ENCODE measurements at regions not wholly inside any gene's neighbourhood (a gene's known extent, or its start where the extent isn't known, plus 50 kb on each side); places are given as distances from the start of the nearest gene placed in this dataset.

GRCh38 chr5:38163636-38164237 is 94.6 kb upstream of the EGFLAM start:
- no peak for TF ChIP-seq EZH2 (IDR thresholded peaks at IDR 0.05; ENCODE audit: insufficient read depth, poor library complexity, severe bottlenecking)
- TF ChIP-seq EZH2phosphoT487 (IDR thresholded peaks at IDR 0.05; ENCODE audit: insufficient read depth, low read depth) = no peak
- H3K4me1 ChIP-seq (ENCODE audit: insufficient read depth) = no peaks in the 10 kb centered on the region
- H2AFZ ChIP-seq = no peak overlapping the region
- H3K36me3 ChIP-seq (ENCODE audit: low read depth) = no peaks in the 10 kb centered on the region
- H3K9me2 ChIP-seq (ENCODE audit: insufficient read depth) = no peaks in the 10 kb centered on the region
- no peaks in the 10 kb centered on the region for H3K9me3 ChIP-seq (ENCODE audit: low read depth)
- no peak for DNase-seq
- H3K79me2 ChIP-seq (ENCODE audit: insufficient read depth) = no peaks in the 10 kb centered on the region
- H3K4me2 ChIP-seq (ENCODE audit: unreplicated experiment) = no peak overlapping the region
- H3K9ac ChIP-seq = no peak overlapping the region
- no peaks in the 10 kb centered on the region for H3F3A ChIP-seq (ENCODE audit: insufficient read depth)
- H3K4me3 ChIP-seq = no peak overlapping the region
- H3K27me3 ChIP-seq (replicated peaks; ENCODE audit: insufficient read depth) = peaks cover 12% of the 10 kb centered on the region; the same call in 1 of the 2 replicates
- 38 to 49% methylated on average over 4 of the region's 4 CpGs for WGBS, 2 experiments (ENCODE audit: low coverage in 1 of 2, low lambda C conversion rate in 2 of 2, missing lambda C conversion rate in 2 of 2)
- H4K20me1 ChIP-seq (ENCODE audit: insufficient read depth) = no peaks in the 10 kb centered on the region
- H3K27ac ChIP-seq = no peak overlapping the region
- in situ Hi-C loops (cut with MboI) = no loop called here

GRCh38 chr5:38162625-38163024 is 95.7 kb upstream of the EGFLAM start:
- in situ Hi-C loops (cut with MboI) = no loop called here
- Histone ChIP-seq H3K36me3 (ENCODE audit: low read depth) (no peaks in the 10 kb centered on the region), H3K4me3 (no peak overlapping the region), H3K27me3 (replicated peaks; ENCODE audit: insufficient read depth) (peaks cover 17% of the 10 kb centered on the region), H2AFZ (no peak overlapping the region), H3K9me2 (ENCODE audit: insufficient read depth) (no peaks in the 10 kb centered on the region), H3K9me3 (ENCODE audit: low read depth) (no peaks in the 10 kb centered on the region), H3F3A (ENCODE audit: insufficient read depth) (no peaks in the 10 kb centered on the region), H3K4me2 (ENCODE audit: unreplicated experiment) (no peak overlapping the region), H3K9ac (no peak overlapping the region), H3K27ac (no peak overlapping the region), H3K79me2 (ENCODE audit: insufficient read depth) (no peaks in the 10 kb centered on the region), H4K20me1 (ENCODE audit: insufficient read depth) (no peaks in the 10 kb centered on the region), H3K4me1 (ENCODE audit: insufficient read depth) (no peaks in the 10 kb centered on the region)
- TF ChIP-seq EZH2phosphoT487 (IDR thresholded peaks at IDR 0.05; ENCODE audit: insufficient read depth, low read depth) = no peak
- no peak for TF ChIP-seq EZH2 (IDR thresholded peaks at IDR 0.05; ENCODE audit: insufficient read depth, poor library complexity, severe bottlenecking)
- peak; percentile 47 for DNase-seq
- 29 to 40% methylated on average over 4 of the region's 4 CpGs for WGBS, 2 experiments (ENCODE audit: low coverage in 1 of 2, low lambda C conversion rate in 2 of 2, missing lambda C conversion rate in 2 of 2)

GRCh38 chr5:38157024-38157423 is 101.3 kb upstream of the EGFLAM start:
- H3K9ac ChIP-seq = no peak overlapping the region
- H3K9me2 ChIP-seq (ENCODE audit: insufficient read depth) = no peaks in the 10 kb centered on the region
- no peak for TF ChIP-seq EZH2phosphoT487 (IDR thresholded peaks at IDR 0.05; ENCODE audit: insufficient read depth, low read depth)
- no peak for TF ChIP-seq EZH2 (IDR thresholded peaks at IDR 0.05; ENCODE audit: insufficient read depth, poor library complexity, severe bottlenecking)
- no peaks in the 10 kb centered on the region for H3K36me3 ChIP-seq (ENCODE audit: low read depth)
- peak; percentile 3 for DNase-seq
- no peaks in the 10 kb centered on the region for H4K20me1 ChIP-seq (ENCODE audit: insufficient read depth)
- in situ Hi-C loops (cut with MboI) = no loop called here
- no peaks in the 10 kb centered on the region for H3K79me2 ChIP-seq (ENCODE audit: insufficient read depth)
- no peak overlapping the region for H3K4me3 ChIP-seq
- no peak overlapping the region for H2AFZ ChIP-seq
- no peak overlapping the region for H3K4me2 ChIP-seq (ENCODE audit: unreplicated experiment)
- no peaks in the 10 kb centered on the region for H3K9me3 ChIP-seq (ENCODE audit: low read depth)
- no peak overlapping the region for H3K27ac ChIP-seq
- WGBS, 2 experiments (ENCODE audit: low coverage in 1 of 2, low lambda C conversion rate in 2 of 2, missing lambda C conversion rate in 2 of 2) = 19 to 36% methylated on average over 2 of the region's 2 CpGs
- peaks cover 31% of the 10 kb centered on the region for H3K27me3 ChIP-seq (replicated peaks; ENCODE audit: insufficient read depth)
- H3F3A ChIP-seq (ENCODE audit: insufficient read depth) = no peaks in the 10 kb centered on the region
- no peaks in the 10 kb centered on the region for H3K4me1 ChIP-seq (ENCODE audit: insufficient read depth)

GRCh38 chr5:38154615-38155204 is 103.6 kb upstream of the EGFLAM start:
- Histone ChIP-seq H3K9ac (no peak overlapping the region), H2AFZ (no peak overlapping the region), H3K79me2 (ENCODE audit: insufficient read depth) (no peaks in the 10 kb centered on the region), H3K27me3 (replicated peaks; ENCODE audit: insufficient read depth) (peaks cover 22% of the 10 kb centered on the region), H3K9me3 (ENCODE audit: low read depth) (no peaks in the 10 kb centered on the region), H3K36me3 (ENCODE audit: low read depth) (no peaks in the 10 kb centered on the region), H3K9me2 (ENCODE audit: insufficient read depth) (no peaks in the 10 kb centered on the region), H3K4me3 (no peak overlapping the region), H3K4me2 (ENCODE audit: unreplicated experiment) (no peak overlapping the region), H4K20me1 (ENCODE audit: insufficient read depth) (no peaks in the 10 kb centered on the region), H3K4me1 (ENCODE audit: insufficient read depth) (no peaks in the 10 kb centered on the region), H3K27ac (no peak overlapping the region), H3F3A (ENCODE audit: insufficient read depth) (no peaks in the 10 kb centered on the region)
- 0 to 36% methylated on average over 1 of the region's 1 CpG for WGBS, 2 experiments (ENCODE audit: low coverage in 1 of 2, low lambda C conversion rate in 2 of 2, missing lambda C conversion rate in 2 of 2)
- in situ Hi-C loops (cut with MboI) = no loop called here
- TF ChIP-seq EZH2phosphoT487 (IDR thresholded peaks at IDR 0.05; ENCODE audit: insufficient read depth, low read depth) (no peak), EZH2 (IDR thresholded peaks at IDR 0.05; ENCODE audit: insufficient read depth, poor library complexity, severe bottlenecking) (no peak)
- no peak for DNase-seq

Data from GM23248 (cell line).